H9 (cell line): ENCODE measurements at regions not wholly inside any gene's neighbourhood (a gene's known extent, or its start where the extent isn't known, plus 50 kb on each side); places are given as distances from the start of the nearest gene placed in this dataset.

Source experiments
- DNase-seq: peaks from one replicate; pipeline ENCODE4 v3.0.0-alpha.2; 2017
- H2AFZ ChIP-seq: one replicate; pipeline ENCODE4 v1.6.1; 2013; ENCODE audit warnings: mild to moderate bottlenecking, low read length, control low read depth, moderate library complexity
- H2AK5ac ChIP-seq: 2 replicates; pipeline ENCODE4 v1.6.1; 2013; ENCODE audit warnings: low read length, control low read depth, mixed read lengths; ENCODE audit not compliant: insufficient read length
- H2BK120ac ChIP-seq: one replicate; pipeline ENCODE4 v1.6.1; 2013; ENCODE audit warnings: low read depth, mild to moderate bottlenecking, low read length, control low read depth, inconsistent platforms; ENCODE audit not compliant: poor library complexity, severe bottlenecking
- H2BK12ac ChIP-seq: 2 replicates; pipeline ENCODE4 v1.6.1; 2013; ENCODE audit warnings: low read length, control low read depth, mixed read lengths, low read depth; ENCODE audit not compliant: insufficient read length
- H2BK15ac ChIP-seq: 2 replicates; pipeline ENCODE4 v1.6.1; 2013; ENCODE audit warnings: low read depth, low read length, control low read depth
- H2BK20ac ChIP-seq: one replicate; pipeline ENCODE4 v1.6.1; 2013; ENCODE audit warnings: low read depth, mild to moderate bottlenecking, low read length, control low read depth, inconsistent platforms; ENCODE audit not compliant: poor library complexity, severe bottlenecking
- H2BK5ac ChIP-seq: 2 replicates; pipeline ENCODE4 v1.6.1; 2013; ENCODE audit warnings: low read length, control low read depth, mixed read lengths; ENCODE audit not compliant: insufficient read length
- H3K14ac ChIP-seq: 2 replicates; pipeline ENCODE4 v1.6.1; 2013; ENCODE audit warnings: low read length, control low read depth; ENCODE audit not compliant: insufficient read depth
- H3K18ac ChIP-seq: 2 replicates; pipeline ENCODE4 v1.6.1; 2013; ENCODE audit warnings: low read depth, mild to moderate bottlenecking, mixed read lengths, low read length, control low read depth; ENCODE audit not compliant: insufficient read length
- H3K23ac ChIP-seq: 2 replicates; pipeline ENCODE4 v1.6.1; 2013; ENCODE audit warnings: low read length, control low read depth, mixed read lengths, low read depth; ENCODE audit not compliant: insufficient read length
- H3K23me2 ChIP-seq: 2 replicates; pipeline ENCODE4 v1.6.1; 2013; ENCODE audit warnings: low read depth, mild to moderate bottlenecking, mixed read lengths, low read length, control low read depth; ENCODE audit not compliant: insufficient read length, poor library complexity, severe bottlenecking
- H3K27ac ChIP-seq: 2 replicates; pipeline ENCODE4 v1.5.1; 2013; ENCODE audit warnings: low read length, control low read depth, mixed read lengths, low read depth; ENCODE audit not compliant: insufficient read length
- H3K27me3 ChIP-seq: 2 replicates; pipeline ENCODE4 v1.6.1; 2013; ENCODE audit warnings: low read length, control low read depth, inconsistent platforms; ENCODE audit not compliant: insufficient read depth
- H3K4ac ChIP-seq: 2 replicates; pipeline ENCODE4 v1.6.1; 2013; ENCODE audit warnings: low read depth, mild to moderate bottlenecking, control low read depth, inconsistent platforms, low read length, moderate library complexity
- H3K4me1 ChIP-seq: 2 replicates; pipeline ENCODE4 v1.6.1; 2013; ENCODE audit warnings: low read length, control low read depth, inconsistent platforms; ENCODE audit not compliant: insufficient read depth
- H3K4me2 ChIP-seq: 2 replicates; pipeline ENCODE4 v1.6.1; 2013; ENCODE audit warnings: low read length, control low read depth, mixed read lengths; ENCODE audit not compliant: insufficient read length, insufficient read depth
- H3K56ac ChIP-seq: 2 replicates; pipeline ENCODE4 v1.6.1; 2013; ENCODE audit warnings: low read depth, mild to moderate bottlenecking, mixed read lengths, low read length, control low read depth; ENCODE audit not compliant: insufficient read length
- H3K79me1 ChIP-seq: 2 replicates; pipeline ENCODE4 v1.6.1; 2013; ENCODE audit warnings: low read depth, mild to moderate bottlenecking, moderate library complexity, low read length, control low read depth, inconsistent platforms; ENCODE audit not compliant: insufficient read depth, poor library complexity, severe bottlenecking
- H3K79me2 ChIP-seq: 2 replicates; pipeline ENCODE4 v1.6.1; 2013; ENCODE audit warnings: low read length, control low read depth, inconsistent platforms; ENCODE audit not compliant: insufficient read depth
- H3K9ac ChIP-seq: 2 replicates; pipeline ENCODE4 v1.6.1; 2013; ENCODE audit warnings: low read length, control low read depth, mixed read lengths; ENCODE audit not compliant: insufficient read length; ENCODE audit errors: extremely low read depth
- H3K9me3 ChIP-seq: one replicate; pipeline ENCODE4 v1.6.1; 2013; ENCODE audit warnings: low read depth, low read length, inconsistent platforms; ENCODE audit not compliant: control insufficient read depth
- H3T11ph ChIP-seq: one replicate; pipeline ENCODE4 v1.6.1; 2013; ENCODE audit warnings: mild to moderate bottlenecking, low read length, control low read depth, inconsistent platforms
- H4K20me1 ChIP-seq: one replicate; pipeline ENCODE4 v1.6.1; 2013; ENCODE audit not compliant: control insufficient read depth, insufficient read length, insufficient read depth
- H4K5ac ChIP-seq: 2 replicates; pipeline ENCODE4 v1.6.1; 2013; ENCODE audit warnings: low read depth, mild to moderate bottlenecking, mixed read lengths, low read length, control low read depth; ENCODE audit not compliant: insufficient read length
- H4K8ac ChIP-seq: replicated peaks from 2 replicates; pipeline ENCODE4 v1.6.1; 2013; ENCODE audit warnings: low read length, control low read depth, mixed read lengths, low read depth; ENCODE audit not compliant: insufficient read length
- H4K91ac ChIP-seq: 2 replicates; pipeline ENCODE4 v1.6.1; 2013; ENCODE audit warnings: low read depth, mild to moderate bottlenecking, moderate library complexity, mixed read lengths, low read length, control low read depth; ENCODE audit not compliant: insufficient read length
- H3K27ac Mint-ChIP-seq, 3 experiments: 2 replicates in 2 of 3; 3 replicates in 1 of 3; pipeline ENCODE4 v1.8.0; 2020 to 2021; ENCODE audit warnings: mixed read lengths in 3 of 3, mild to moderate bottlenecking in 1 of 3, moderate library complexity in 1 of 3
- H3K27me3 Mint-ChIP-seq: 2 replicates; pipeline ENCODE4 v1.8.0; 2021; ENCODE audit warnings: low read depth, mild to moderate bottlenecking, moderate library complexity, mixed read lengths
- H3K36me3 Mint-ChIP-seq, 3 experiments: 2 replicates in 2 of 3; 3 replicates in 1 of 3; pipeline ENCODE4 v1.8.0; 2020 to 2021; ENCODE audit warnings: low read depth in 3 of 3, mixed read lengths in 3 of 3; ENCODE audit not compliant: insufficient read depth in 1 of 3
- H3K4me1 Mint-ChIP-seq, 2 experiments: 2 replicates each; pipeline ENCODE4 v1.8.0; 2020; ENCODE audit warnings: mixed read lengths in 2 of 2
- H3K4me3 Mint-ChIP-seq, 2 experiments: 2 replicates in 1 of 2; 3 replicates in 1 of 2; pipeline ENCODE4 v1.8.0; 2020 to 2021; ENCODE audit warnings: mild to moderate bottlenecking in 2 of 2, mixed read lengths in 2 of 2, moderate library complexity in 1 of 2
- H3K9me3 Mint-ChIP-seq, 2 experiments: 2 replicates in 1 of 2; 3 replicates in 1 of 2; pipeline ENCODE4 v1.8.0; 2020; ENCODE audit warnings: mild to moderate bottlenecking in 2 of 2, mixed read lengths in 2 of 2, moderate library complexity in 1 of 2
- CTCF ChIP-seq: fragments of 200-600 bp; sonication (generic); conservative IDR thresholded peaks from 3 replicates; pipeline ENCODE4 v1.8.0; 2021; ENCODE audit warnings: antibody characterized with exemption, mild to moderate bottlenecking
- whole genome bisulfite sequencing: extraction: QIAGEN DNeasy Blood & Tissue Kit; methylation state at CpG from one replicate; pipeline ENCODE4 v1.1.7; 2013; ENCODE audit warnings: missing lambda C conversion rate, low lambda C conversion rate, mixed read lengths; ENCODE audit not compliant: insufficient read length; ENCODE audit errors: extremely low coverage; 5-methylcytosine and 5-hydroxymethylcytosine counted together

GRCh38 chr7:24356718-24357386 lies 72.9 kb downstream of the NPY start:
- Histone ChIP-seq H2AK5ac (no peak overlapping the region), H4K8ac (no peak overlapping the region), H3K4me1 (no peaks in the 10 kb centered on the region), H3K9me3 (no peaks in the 10 kb centered on the region), H4K5ac (no peak overlapping the region), H4K91ac (no peak overlapping the region), H3K4ac (no peak overlapping the region), H3K4me2 (no peak overlapping the region), H3T11ph (no peak overlapping the region), H2BK120ac (no peak overlapping the region), H2BK12ac (no peak overlapping the region), H3K56ac (no peak overlapping the region), H2BK5ac (no peak overlapping the region), H2BK20ac (no peak overlapping the region), H2BK15ac (no peak overlapping the region), H3K27me3 (no peaks in the 10 kb centered on the region), H3K79me2 (no peaks in the 10 kb centered on the region), H3K23me2 (no peaks in the 10 kb centered on the region), H4K20me1 (no peaks in the 10 kb centered on the region), H3K9ac (no peak overlapping the region), H3K14ac (no peak overlapping the region), H3K23ac (no peak overlapping the region), H3K27ac (no peak overlapping the region), H3K18ac (no peak overlapping the region), H2AFZ (no peak overlapping the region), H3K79me1 (no peaks in the 10 kb centered on the region)
- H3K36me3 Mint-ChIP-seq = peaks cover 13 to 32% (median 21%) of the 10 kb centered on the region in 3 experiments
- H3K27ac Mint-ChIP-seq = no peak overlapping the region
- WGBS = no CpG with 5 or more reads among the region's 6 CpGs
- no peak overlapping the region for H3K4me3 Mint-ChIP-seq
- no peaks in the 10 kb centered on the region for H3K4me1 Mint-ChIP-seq
- peaks cover 2% of the 10 kb centered on the region for H3K27me3 Mint-ChIP-seq
- no peak for TF ChIP-seq CTCF
- no peak for DNase-seq
- peaks cover 28 to 32% of the 10 kb centered on the region in 2 experiments for H3K9me3 Mint-ChIP-seq
